PC-9 (cell line): ENCODE measurements at regions not wholly inside any gene's neighbourhood (a gene's known extent, or its start where the extent isn't known, plus 50 kb on each side); places are given as distances from the start of the nearest gene placed in this dataset.

Experiments used
- BruUV-seq: library from RNA; stranded (reverse); fragments of 400-500 nt; replicated peaks from 2 replicates; lab custom pipeline; 2021; lab: Mats Ljungman, UMichigan
- CTCF ChIA-PET: fragments of 300-600 bp; sonication (Branson Sonifier 250); formaldehyde crosslinking; loops from one replicate; lab custom pipeline; 2022; ENCODE audit warnings: antibody characterized with exemption; lab: Charles Lee
- POLR2A ChIA-PET: fragments of 300-600 bp; sonication (Branson Sonifier 250); formaldehyde crosslinking; loops from one replicate; lab custom pipeline; 2022; ENCODE audit warnings: antibody characterized with exemption; ENCODE audit not compliant: unreplicated experiment; lab: Charles Lee
- DNase-seq, 2 experiments: peaks; one replicate each; pipeline versions ENCODE4 v3.0.0 to v3.0.0-alpha.2; 2015 to 2022; ENCODE audit warnings: mixed read lengths in 1 of 2
- H2AFZ ChIP-seq: fragments of 200-600 bp; sonication (generic); 2 replicates; pipeline ENCODE4 v1.8.1; 2017; ENCODE audit warnings: antibody characterized with exemption
- H3F3A ChIP-seq: fragments of 200-600 bp; sonication (generic); 2 replicates; pipeline ENCODE4 v1.8.1; 2017; ENCODE audit warnings: antibody characterized with exemption, mild to moderate bottlenecking, low read depth; ENCODE audit not compliant: insufficient read depth
- H3K27ac ChIP-seq: fragments of 200-600 bp; sonication (generic); 2 replicates; pipeline ENCODE4 v1.6.1; 2016; ENCODE audit warnings: mixed run types
- H3K27me3 ChIP-seq: fragments of 200-600 bp; sonication (generic); 2 replicates; pipeline ENCODE4 v1.6.1; 2016; ENCODE audit warnings: low read depth, mixed run types; ENCODE audit not compliant: insufficient read depth
- H3K36me3 ChIP-seq: fragments of 200-600 bp; sonication (generic); 2 replicates; pipeline ENCODE4 v1.6.1; 2016; ENCODE audit warnings: low read depth, mixed run types
- H3K4me1 ChIP-seq: fragments of 200-600 bp; sonication (generic); replicated peaks from 2 replicates; pipeline ENCODE4 v1.6.1; 2016; ENCODE audit warnings: mixed run types; ENCODE audit not compliant: insufficient read depth
- H3K4me2 ChIP-seq: fragments of 200-600 bp; sonication (generic); 2 replicates; pipeline ENCODE4 v1.6.1; 2017; ENCODE audit warnings: mixed run types
- H3K4me3 ChIP-seq: fragments of 200-600 bp; sonication (generic); 2 replicates; pipeline ENCODE4 v1.6.1; 2016; ENCODE audit warnings: mixed run types
- H3K79me2 ChIP-seq: fragments of 200-600 bp; sonication (generic); 2 replicates; pipeline ENCODE4 v1.6.1; 2017; ENCODE audit warnings: low read depth, mixed run types
- H3K9me2 ChIP-seq: fragments of 200-600 bp; sonication (generic); 2 replicates; pipeline ENCODE4 v1.8.1; 2017; ENCODE audit warnings: mild to moderate bottlenecking; ENCODE audit not compliant: insufficient read depth
- H3K9me3 ChIP-seq: fragments of 200-600 bp; sonication (generic); 2 replicates; pipeline ENCODE4 v1.8.1; 2016; ENCODE audit warnings: low read depth; ENCODE audit not compliant: insufficient read depth
- H4K20me1 ChIP-seq: fragments of 200-600 bp; sonication (generic); 2 replicates; pipeline ENCODE4 v1.8.1; 2017; ENCODE audit not compliant: insufficient read depth
- CTCF ChIP-seq: fragments of 200-600 bp; sonication (generic); conservative IDR thresholded peaks from 2 replicates; pipeline ENCODE4 v1.6.1; 2017; ENCODE audit warnings: mixed run types, antibody characterized with exemption, mild to moderate bottlenecking, moderate library complexity
- EZH2 ChIP-seq: fragments of 200-600 bp; sonication (generic); IDR thresholded peaks from 2 replicates; pipeline ENCODE4 v1.8.0; 2017; ENCODE audit warnings: antibody characterized with exemption, low read depth
- intact Hi-C: fragments of 100-400 bp; cut with micrococcal nuclease; formaldehyde crosslinking; loops from one replicate; pipeline ENCODE4 v1.10.0; 2022; ENCODE audit not compliant: unreplicated experiment

DNA sequence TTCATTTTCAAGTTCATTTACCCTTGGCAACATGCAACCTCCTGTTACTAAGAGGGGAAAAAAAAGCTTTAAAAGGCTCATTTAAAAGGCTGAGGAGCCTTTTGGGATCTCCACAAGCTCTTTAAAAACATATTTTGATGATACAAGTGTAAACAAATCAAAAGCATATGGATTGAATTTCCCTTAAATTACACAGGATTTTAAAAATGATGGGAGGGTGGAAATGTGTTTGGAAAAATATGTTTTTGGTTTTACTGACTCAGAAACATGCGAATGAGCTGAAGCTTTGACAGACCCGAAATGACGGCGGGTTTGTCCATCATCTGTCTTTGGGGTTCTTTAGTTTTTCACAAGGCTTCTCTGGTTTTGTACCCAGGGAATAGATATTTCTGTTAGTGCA is 180.6 kb upstream of the CCDC68 start:
- Histone ChIP-seq H3K9me2 (no peaks in the 10 kb centered on the region), H3K4me1 (no peaks in the 10 kb centered on the region), H3F3A (no peaks in the 10 kb centered on the region), H3K27ac (no peak overlapping the region), H4K20me1 (no peaks in the 10 kb centered on the region), H2AFZ (no peak overlapping the region), H3K36me3 (no peaks in the 10 kb centered on the region), H3K9me3 (peaks cover 10% of the 10 kb centered on the region), H3K4me2 (no peak overlapping the region), H3K27me3 (no peaks in the 10 kb centered on the region; the same call in 1 of the 2 replicates), H3K4me3 (no peak overlapping the region), H3K79me2 (no peaks in the 10 kb centered on the region)
- TF ChIP-seq EZH2 (no peak), CTCF (no peak)
- ChIA-PET POLR2A (no interaction called here), CTCF (no interaction called here)
- no TSS peak for BruUV-seq
- intact Hi-C loops, result no loop called here
- no peak for DNase-seq

DNA sequence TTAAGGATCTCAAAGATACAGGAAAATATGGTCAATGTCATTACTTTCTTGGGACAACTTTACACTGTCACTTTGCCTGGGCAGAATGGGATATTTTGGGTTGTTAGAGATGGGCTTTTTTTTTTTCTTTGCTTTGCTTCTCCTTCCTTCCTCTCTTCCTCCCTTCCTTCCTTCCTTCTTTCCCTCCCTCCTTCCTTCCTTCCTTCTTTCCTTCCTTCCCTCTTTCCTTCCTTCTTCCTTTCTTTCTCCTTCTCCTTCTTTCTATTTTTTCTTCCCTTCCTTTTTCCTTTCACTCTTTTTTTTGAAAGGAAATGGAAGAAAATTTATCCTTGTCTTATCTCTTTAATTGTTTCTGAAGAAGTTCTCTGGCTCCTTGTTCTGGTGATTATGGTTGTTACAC is 180.0 kb upstream of the CCDC68 start:
- Histone ChIP-seq H2AFZ (no peak overlapping the region), H3K4me1 (no peaks in the 10 kb centered on the region), H3K9me3 (peaks cover 10% of the 10 kb centered on the region), H3K9me2 (no peaks in the 10 kb centered on the region), H3K79me2 (no peaks in the 10 kb centered on the region), H4K20me1 (no peaks in the 10 kb centered on the region), H3K36me3 (no peaks in the 10 kb centered on the region), H3K4me3 (no peak overlapping the region), H3K4me2 (no peak overlapping the region), H3K27me3 (no peaks in the 10 kb centered on the region; the same call in 1 of the 2 replicates), H3K27ac (no peak overlapping the region), H3F3A (no peaks in the 10 kb centered on the region)
- no peak for DNase-seq
- CTCF ChIA-PET, result no interaction called here
- TF ChIP-seq EZH2 (no peak), CTCF (no peak)
- POLR2A ChIA-PET, result no interaction called here
- intact Hi-C loops, result no loop called here
- BruUV-seq, result no TSS peak

DNA sequence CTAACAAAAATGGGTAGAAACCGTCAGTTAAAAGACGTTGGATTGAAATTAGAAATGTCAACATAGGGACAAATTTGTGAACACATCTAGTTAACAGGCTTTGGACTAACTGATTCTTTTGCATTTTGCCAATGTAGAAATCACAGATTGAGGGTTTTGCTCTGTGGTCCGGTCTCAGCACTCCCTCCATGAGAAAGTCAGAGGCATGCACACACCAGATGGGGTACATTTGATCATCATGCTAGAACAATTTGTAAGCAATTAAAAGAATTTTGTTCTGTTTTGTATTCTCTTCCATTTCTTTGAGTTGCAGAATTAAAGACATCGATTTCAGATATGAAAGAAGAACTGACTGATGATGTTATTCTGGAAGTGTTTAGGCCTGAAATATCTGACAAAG is 179.1 kb upstream of the CCDC68 start:
- H3F3A ChIP-seq, result no peaks in the 10 kb centered on the region
- H3K4me2 ChIP-seq, result no peak overlapping the region
- DNase-seq, result no peak
- H3K4me1 ChIP-seq, result no peaks in the 10 kb centered on the region
- TF ChIP-seq EZH2 (no peak), CTCF (no peak)
- H3K36me3 ChIP-seq, result no peaks in the 10 kb centered on the region
- no peaks in the 10 kb centered on the region; the same call in 1 of the 2 replicates for H3K27me3 ChIP-seq
- no peak overlapping the region for H2AFZ ChIP-seq
- H3K9me2 ChIP-seq, result no peaks in the 10 kb centered on the region
- H3K4me3 ChIP-seq, result no peak overlapping the region
- ChIA-PET POLR2A (no interaction called here), CTCF (no interaction called here)
- H3K9me3 ChIP-seq, result peaks cover 6% of the 10 kb centered on the region
- H3K27ac ChIP-seq, result no peak overlapping the region
- intact Hi-C loops, result no loop called here
- H4K20me1 ChIP-seq, result no peaks in the 10 kb centered on the region
- no peaks in the 10 kb centered on the region for H3K79me2 ChIP-seq
- no TSS peak for BruUV-seq
